GM18867 (cell line): ENCODE measurements at regions not wholly inside any gene's neighbourhood (a gene's known extent, or its start where the extent isn't known, plus 50 kb on each side); places are given as distances from the start of the nearest gene placed in this dataset.

Source experiments
- ATAC-seq: cut with Tn5 transposase; IDR thresholded peaks from one replicate; pipeline ENCODE4 v1.9.1; 2021; ENCODE audit warnings: mild to moderate bottlenecking, moderate library complexity; ENCODE audit not compliant: unreplicated experiment

GRCh38 chr11:91686700-91687099 is 537.9 kb upstream of the FAT3 start:
- ATAC-seq, result no peak

- no peak for ATAC-seq
Observed at GRCh38 chr11:91686281-91686680, 538.3 kb upstream of the FAT3 start.

DNA sequence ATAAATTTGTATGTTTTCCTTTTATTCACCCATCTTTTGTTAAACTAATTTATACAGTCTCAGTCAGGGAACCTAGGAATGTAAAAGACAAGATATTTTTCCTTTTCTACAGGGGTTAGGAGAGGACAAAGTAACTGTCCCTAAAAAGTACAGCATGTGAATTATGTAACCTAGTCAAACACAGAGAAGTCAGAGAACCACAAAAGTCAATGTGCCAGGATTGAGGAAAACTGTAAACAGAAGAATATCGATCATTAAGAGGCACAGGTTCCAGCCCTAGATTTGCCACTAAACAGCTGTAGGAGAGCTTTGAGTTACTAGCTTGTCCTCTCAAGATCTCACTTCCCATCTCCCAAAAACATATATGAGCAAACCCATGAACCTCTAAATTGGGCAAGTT is 550.9 kb upstream of the FAT3 start:
- ATAC-seq, result no peak

DNA sequence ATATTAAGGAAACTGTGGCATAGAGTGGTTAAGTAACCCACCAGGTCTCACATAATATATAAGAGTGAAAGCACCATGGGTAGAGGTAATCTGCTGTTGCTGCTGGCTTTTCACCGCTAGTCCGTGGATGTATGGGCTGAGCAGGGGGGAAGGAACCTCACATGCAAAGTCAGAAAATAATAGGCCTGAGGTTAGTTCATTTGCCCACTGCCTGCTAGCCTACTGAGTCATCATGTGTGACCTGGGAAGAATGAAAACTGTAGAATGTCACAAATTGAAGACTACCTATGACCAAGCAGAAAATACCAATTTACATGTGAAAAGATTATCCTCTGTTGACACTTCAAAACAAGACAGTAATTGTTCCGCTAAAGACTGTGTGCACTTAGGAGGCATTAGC is 560.1 kb upstream of the FAT3 start:
- no peak for ATAC-seq

- ATAC-seq, result no peak
Observed at GRCh38 chr11:91660036-91660435, 564.6 kb upstream of the FAT3 start.

GRCh38 chr11:91654686-91655085 is 569.9 kb upstream of the FAT3 start:
- no peak for ATAC-seq

DNA sequence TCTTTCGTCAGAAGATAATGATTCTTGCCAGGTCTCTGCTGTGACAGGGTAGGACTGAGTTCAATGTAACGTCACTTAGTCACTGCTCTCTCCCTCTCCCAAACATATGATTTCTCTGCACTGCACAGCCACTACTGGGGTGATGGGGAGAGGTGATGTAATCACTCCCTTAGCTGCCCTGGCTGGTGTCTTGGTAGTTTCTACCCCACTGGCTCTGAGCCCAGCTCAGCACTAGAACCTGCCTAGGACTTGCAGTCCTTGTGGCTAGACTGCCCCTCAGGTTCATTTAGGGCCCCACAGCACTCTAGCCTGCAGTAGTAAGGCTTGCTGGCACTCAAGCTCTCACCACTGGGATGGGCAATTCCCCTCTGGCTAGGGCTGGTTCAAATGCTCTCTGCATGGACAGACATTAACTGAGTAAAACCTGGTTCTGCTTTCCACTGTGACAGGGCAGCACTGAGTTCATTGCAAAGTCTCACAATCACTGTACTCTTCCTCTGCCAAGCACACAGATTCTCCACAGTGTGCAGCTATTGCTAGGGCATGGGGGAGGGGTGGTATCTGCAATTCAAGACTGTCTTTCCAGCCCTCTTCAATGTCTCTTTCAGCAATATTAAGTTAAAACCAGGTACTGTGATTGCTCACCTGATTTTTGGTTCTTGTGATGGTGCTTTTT is 571.4 kb upstream of the FAT3 start:
- no peak for ATAC-seq

GRCh38 chr11:91650802-91651201 is 573.8 kb upstream of the FAT3 start:
- ATAC-seq, result no peak

GRCh38 chr11:91641153-91641552 is 583.5 kb upstream of the FAT3 start:
- ATAC-seq, result peak; percentile 62

DNA sequence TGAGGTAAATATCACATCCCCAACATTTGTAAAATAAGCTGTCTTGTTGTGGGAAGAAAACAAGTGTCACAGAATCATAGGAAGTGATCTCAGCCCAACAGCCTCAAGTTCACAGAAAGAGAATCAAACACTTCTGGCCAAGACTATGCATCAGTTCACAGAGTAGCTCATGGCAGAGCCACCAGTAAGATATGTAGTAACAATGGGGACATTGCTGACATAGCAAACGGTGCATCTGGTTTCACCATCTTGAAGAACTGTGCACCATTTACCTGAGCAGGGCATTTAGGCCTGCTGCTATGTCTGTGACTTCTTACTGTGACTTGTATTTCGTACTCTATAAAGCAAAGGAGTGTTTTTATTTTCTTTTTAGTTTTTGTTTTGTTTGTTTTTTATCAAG is 585.3 kb upstream of the FAT3 start:
- no peak for ATAC-seq

DNA sequence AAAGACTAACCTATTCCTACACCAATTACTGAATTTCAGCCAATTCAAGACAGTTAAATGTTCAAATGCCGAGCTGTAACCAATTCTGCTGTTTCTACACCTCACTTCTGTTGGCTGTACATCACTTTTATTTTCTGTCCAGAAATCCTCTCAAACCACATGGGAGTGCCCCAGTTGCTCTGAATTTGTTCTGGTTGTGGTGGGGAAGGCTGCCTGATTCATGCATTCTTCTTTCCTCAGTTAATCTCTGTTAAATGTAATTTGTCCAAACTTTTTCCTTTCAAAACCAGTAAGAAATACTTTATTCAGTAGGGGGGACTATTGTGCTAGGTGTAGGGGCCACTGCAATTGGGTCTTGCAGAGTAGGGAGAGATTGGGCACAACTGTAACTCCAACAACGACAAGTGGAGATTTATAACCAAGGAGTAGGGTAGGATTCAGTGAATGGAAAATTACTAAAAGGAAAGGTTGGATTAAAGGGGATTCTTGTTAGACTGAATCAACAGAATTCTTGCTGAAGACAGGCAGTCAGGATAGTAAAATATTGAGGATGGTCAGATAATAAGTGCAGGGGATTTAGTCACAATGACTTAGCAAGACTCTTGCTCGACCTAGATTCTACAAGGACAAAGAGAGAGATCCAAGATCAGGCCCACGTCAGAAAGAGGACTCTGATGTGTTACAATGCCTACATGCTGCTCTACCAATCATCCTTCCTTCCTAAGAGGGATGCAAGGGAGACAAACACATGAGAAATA is 593.5 kb upstream of the FAT3 start:
- no peak for ATAC-seq

- no peak for ATAC-seq
Observed at GRCh38 chr11:91625495-91625894, 599.1 kb upstream of the FAT3 start.

DNA sequence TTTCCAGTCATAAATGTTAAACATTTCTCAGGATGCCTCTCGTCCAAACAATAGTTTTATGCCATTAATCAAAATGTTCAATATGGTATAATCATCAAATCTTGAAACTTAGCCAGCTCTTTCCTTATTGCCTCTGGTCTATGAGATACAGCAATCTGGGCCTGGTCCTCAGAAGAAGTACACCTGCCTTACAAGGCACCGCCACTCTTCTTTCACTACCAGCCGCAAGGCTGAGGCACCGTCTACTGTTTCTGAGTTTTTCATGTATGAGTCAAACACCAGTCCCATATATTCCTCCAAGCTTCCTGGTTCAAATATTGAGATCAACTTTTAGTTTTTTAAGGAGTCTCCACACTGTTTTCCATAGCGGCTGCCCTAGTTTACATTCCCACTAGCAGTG is 600.6 kb upstream of the FAT3 start:
- no peak for ATAC-seq

GRCh38 chr11:91608677-91609076 is 615.9 kb upstream of the FAT3 start:
- ATAC-seq, result no peak

DNA sequence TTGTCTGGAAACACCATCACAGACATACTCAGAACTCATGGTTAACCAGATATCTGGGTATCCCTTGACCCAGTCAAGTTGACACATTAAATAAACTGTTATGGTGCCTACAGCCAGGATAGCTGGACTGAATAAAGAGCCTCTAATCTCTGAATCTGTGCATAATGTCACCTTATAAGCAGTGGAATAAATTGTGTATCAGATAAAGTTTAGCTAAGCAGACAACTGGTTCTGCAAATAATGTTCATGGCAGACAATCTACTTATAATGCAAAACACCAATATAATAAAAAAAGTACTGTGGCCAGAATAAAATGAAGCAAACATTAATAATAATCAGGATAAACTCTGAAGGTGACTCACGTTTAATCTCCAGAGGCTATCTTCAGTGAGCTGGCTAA is 628.5 kb upstream of the FAT3 start:
- ATAC-seq, result no peak

DNA sequence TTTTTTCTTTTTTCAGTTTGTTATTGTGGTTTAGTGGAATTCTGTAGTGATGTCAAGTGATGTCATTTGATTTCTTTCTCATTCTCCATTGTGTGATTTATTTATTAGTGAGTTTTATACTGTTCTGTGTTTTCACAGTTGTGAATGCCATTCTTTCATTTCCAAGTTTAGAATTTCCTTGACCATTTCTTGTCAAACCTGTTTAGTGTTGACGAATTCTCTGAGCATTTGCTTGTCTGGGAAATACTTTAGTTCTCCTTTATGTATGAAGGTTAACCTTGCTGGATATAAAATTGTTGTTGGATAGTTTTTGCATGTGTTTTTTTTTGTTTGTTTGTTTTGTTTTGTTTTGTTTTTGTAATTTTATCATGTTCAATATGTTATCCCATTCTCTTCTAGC is 633.6 kb upstream of the FAT3 start:
- ATAC-seq, result no peak

- no peak for ATAC-seq
Observed at GRCh38 chr11:91587131-91587530, 637.5 kb upstream of the FAT3 start.

DNA sequence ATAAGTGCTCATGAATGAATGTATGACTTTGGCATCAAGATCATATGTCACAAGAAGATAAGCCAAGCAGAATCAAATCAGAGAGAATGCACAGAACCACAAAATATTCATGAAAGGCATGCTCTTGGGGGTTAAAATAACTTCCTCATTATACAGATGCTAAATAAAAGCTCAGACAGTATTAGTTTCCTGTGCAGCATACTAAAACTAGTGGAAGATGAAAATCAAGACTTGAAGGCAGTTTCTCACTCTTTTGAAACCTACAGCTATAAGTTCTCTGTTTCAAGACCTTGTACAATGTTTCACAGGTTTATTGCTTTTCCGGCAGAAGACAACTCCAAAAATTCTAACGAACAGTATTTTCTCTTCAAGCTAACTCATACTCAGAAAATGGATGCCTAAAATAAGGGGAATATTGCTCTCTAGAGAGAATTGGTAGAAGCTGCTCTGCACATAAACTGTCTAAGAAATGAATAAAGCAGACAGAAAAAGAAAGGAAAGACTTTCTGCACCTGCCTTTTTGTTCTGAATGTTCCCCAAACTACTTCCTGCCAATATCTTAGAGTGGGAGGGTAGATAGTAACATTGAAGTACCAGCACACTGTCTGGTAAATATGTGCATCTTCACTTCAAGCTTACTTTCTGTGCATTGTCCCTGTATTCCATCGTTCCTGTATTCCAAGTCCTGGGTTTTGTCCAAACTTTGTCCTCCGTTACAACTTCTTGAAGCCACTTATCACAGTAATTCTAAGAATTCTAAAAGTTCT is 639.4 kb upstream of the FAT3 start:
- no peak for ATAC-seq

DNA sequence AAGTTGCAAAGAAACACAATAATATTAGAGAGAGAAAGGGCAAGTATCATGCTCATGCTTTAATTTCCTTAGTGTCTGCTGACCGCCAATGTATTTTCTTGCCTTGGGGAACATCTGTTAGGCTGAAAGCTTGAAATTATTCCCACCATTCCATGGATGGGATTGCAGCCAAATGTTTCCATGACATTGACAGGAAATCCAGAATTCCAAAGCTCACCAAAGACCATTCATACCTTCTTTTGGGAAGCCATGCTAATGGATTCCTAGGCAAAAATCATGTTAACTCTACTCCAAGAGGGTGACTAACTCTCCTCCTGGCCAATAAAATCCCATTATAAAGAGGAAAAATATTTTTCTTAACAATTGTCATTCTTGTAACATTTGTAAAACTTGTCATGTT is 661.4 kb upstream of the FAT3 start:
- no peak for ATAC-seq

GRCh38 chr11:91560434-91560833 is 664.2 kb upstream of the FAT3 start:
- ATAC-seq, result no peak

DNA sequence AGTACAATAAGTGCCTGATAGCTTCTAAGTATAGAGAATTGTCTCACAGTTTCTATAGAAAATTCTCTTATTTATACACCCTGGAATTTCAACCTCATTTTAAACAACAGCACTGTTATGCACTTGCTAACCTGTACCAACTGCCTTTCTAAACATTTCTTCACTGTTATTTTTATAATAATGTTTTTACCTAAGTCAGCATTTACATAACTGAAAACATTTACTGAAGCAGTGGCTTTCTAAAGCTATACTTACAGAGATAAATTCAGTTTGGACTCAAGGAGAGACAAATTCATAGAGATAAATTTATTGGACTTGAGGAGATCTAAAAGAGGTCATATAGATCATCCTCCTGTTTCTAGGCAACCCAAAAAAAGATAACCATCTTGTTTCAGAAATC is 686.6 kb upstream of the FAT3 start:
- ATAC-seq, result no peak

DNA sequence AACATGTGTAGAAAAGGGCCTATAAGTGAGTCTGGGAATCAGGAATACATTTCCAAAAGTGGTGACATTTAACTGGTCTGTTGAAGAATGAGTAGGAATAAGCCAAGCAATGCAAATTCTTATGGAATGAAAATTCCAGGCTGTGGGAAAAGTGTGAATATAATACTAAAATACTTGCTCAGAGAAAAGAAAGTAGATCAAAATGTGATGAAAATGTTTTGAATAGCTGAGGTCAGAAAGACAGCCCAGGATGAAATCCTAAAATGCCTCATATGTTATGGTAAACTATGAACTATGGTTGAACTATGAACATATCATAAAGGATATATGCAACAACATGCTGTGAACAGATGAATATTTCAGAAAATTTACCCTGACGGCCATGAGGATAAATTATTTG is 688.3 kb upstream of the FAT3 start:
- ATAC-seq, result no peak
